HCEC 1CT (cell line): ENCODE measurements at regions not wholly inside any gene's neighbourhood (a gene's known extent, or its start where the extent isn't known, plus 50 kb on each side); places are given as distances from the start of the nearest gene placed in this dataset.

Experiments used
- DNase-seq: peaks from one replicate; pipeline ENCODE4 v3.0.0-alpha.2; 2017

DNA sequence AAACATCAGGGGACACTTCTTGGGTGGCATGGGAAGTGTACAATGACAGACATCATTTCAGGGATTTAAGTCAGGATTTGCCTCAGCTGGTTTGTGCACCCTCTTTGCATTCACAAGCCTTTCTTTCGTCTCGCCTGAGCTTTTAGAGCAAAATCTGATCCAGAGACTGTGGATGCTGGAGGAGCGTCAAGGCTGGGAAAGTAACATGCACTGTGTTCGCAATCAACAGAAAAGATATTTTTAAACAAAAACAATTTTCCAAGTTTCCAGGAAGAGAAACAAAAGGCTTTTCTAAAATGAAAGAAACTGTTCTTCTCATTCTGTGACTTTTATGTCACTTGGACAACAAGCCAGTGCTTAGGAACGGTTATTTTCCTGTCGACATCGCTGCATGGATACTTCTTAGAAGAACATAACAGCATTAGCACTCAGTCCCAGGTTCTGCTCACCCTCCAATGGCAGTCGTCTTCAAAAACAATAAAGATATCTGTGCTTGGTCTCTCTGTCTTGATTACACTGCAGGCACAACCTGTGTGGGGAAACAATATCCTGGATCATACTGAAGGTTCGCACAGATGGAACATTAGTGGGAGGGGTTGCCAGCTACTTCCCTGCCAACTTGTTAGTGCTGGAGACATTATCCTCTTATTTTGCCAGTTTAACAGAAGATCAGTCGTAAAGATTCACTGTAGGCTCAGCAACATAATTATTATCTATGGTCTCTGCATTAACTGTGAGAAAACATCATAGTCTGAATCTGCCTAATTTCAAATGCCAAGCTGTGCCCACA is 403.3 kb upstream of the ATP2B1 start:
- no peak for DNase-seq

DNA sequence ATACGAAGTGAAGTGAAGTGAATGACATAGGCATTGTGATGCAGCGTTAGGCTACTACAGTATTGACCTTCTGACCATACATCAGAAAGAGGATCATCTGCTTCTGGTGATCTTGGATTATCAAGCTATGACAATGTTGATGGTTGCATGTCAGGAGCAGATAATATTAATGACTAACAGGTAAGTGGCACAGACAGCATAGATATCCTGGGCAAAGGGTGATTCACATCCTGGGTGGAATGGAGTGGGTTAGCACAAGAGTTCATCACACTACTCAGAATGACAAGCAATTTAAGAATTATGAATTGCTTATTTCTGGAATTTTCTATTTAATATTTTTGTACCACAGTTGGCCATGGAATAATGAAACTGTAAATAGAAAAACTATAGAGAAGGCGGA is 397.9 kb upstream of the ATP2B1 start:
- DNase-seq, result no peak

DNA sequence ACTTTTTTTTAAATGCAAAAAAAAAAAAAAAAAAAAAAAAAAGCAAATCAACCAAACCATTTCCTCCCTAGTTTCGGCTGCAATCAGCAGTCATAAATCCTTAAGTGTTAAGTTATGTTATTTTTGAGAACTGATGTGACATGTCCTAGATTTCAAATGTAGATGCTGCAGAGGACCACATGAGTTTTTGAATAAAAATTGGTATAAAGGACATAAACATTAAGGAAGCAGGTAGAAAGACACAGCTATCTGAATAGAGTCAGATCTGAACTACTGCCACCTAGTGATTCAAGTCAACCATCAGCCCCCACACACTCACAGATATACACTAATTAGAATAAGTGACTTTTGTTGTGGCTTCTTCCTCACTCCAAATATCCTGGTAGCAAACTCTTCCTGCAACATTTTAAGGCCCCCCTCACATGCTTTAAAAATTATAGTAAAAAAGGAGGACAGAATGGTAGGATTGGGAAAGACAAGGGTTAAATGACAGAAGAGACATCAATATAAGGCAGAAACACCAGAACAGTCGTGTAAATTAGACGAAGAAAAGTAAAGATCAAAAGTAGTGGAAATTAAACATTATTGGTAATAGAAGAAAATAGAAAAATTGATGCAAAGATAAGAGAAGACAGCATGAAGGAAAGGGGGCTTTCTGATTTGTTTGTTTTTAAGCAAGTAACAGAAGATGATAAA is 394.5 kb upstream of the ATP2B1 start:
- DNase-seq, result peak; percentile 61

DNA sequence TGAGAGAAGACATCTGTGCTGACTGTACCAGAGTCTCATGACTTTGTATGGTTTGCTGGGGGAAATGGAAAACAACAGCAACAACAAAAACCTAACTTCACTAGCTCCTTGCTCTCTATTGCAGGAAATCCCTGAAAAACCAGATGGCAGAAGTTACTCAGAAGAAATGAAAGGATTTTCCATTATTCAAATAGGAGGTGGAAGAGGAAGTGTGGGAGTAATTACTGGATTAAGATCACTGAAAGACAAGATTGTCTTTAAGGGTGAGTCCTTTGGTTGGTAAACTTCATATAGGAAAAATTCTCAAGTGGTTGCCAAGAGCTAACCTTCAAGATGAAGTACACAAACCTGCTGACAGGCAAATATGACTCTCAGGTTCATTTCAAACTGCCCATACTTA is 391.9 kb upstream of the ATP2B1 start:
- DNase-seq, result no peak

DNA sequence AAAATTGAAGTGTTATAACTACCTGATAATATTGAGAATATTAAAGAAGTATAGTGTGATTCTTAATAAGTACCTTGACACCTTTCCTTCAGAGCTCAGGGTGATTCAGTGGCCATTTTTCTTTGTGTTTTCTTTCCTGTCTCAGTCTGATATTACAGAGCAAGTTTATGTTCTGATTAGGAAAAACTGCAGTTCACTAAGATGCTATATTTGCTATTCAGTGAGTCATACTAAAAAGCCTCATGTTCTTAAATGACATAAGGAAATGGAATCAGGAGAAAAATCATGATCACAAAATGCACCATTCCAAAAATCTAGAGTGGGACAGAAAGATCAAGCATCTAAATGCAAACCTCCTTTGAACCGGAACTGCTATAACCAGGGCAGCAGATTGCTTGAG is 390.6 kb upstream of the ATP2B1 start:
- peak; percentile 70 for DNase-seq

DNA sequence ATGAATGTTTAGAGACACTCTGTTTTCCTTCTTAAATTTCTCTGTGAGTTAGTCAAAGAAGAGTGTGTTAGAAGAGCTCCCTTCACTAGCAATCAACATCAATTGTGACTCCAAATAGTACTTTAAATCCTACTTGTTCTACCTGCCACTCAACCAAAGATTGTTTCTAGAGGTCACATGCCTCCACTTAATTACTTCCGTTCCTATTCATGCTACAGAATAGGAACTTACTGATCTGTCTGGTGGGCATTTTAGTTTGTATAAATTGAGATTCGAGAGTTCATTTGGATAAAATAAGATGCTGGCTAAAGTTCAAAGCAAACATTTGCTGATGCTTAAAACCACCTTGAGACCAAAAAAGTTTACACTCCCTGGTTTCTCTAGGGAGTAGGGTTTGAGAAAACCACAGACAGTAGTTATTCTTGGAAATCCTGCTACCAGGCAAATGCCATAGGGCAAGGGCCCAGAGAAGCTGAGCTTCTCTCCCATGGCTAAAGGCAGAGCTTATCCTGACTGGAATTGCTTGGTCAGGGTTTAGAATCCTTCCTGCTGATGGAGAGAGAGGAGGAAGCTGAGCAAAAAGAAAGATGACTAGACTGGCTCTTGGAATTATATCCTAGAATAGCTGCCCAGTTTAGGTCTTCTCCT is 389.6 kb upstream of the ATP2B1 start:
- no peak for DNase-seq

DNA sequence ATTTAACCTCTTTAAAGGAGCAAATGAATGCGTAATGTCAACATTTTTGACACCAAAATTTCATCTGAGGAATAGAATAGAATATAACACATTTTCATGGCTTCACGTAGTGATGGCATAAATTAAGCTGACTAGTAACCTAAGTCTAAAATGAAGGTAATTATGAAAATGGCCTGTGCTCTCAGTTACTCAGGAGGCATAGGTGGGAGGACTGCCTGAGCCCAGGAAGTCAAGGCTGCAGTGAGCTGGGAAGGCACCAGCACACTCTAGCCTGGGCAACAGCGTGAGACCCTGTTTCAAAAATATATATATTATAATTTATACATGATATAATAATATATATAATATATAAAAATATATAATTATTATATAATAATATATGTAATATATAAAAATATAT is 383.2 kb upstream of the ATP2B1 start:
- DNase-seq, result no peak

DNA sequence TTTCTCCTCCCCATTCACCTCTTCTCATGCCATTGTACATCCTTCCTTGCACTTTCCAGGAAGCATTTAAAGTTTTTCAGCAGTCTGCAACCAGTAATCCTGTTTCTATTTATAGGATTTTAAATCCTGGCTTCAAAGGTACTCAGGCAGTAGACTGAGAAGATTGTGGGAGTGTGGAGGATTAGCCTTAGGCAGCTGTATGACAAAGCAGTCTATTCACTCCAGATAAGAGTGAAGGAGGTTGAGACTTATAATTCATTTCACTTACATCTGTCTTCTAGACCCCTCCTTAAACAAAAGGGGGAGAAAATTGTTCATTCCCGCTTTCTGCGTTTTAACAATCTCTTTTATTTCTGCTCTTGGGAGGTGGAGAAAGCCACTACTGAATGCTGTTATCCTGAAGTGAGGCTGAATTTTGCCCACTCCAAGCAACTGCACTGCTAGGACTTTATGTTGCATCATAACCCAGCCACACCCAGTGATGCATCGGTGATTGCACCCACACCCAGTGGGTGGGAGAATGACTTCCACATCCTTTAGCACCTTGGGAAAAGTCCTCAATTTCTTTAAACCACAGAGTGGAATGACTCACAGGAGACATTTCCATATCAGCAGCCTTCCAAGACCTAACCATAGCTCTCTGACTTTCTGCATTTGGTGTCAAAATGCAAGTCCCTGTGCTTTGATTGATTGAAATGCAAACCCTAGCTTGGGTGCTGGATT is 382.5 kb upstream of the ATP2B1 start:
- DNase-seq, result peak; percentile 93

DNA sequence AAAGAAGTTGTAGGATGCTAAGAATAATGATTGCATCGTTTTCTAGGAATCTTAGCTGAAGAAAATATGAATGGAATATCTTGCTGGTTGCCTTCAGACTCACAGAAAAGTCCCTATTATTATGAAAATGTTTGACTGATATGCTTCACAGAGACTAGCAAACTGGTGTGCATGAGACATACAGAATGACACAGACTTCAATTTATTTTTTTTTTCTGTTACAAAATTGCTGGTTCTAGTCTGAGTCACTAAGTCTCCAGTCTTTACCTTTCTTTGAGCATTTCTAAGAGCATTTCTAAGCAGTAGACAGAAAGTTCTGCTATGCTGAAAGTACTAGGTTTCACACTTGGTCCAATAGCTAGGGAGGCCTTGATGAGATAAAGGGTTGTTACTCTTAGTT is 377.6 kb upstream of the ATP2B1 start:
- peak; percentile 63 for DNase-seq

DNA sequence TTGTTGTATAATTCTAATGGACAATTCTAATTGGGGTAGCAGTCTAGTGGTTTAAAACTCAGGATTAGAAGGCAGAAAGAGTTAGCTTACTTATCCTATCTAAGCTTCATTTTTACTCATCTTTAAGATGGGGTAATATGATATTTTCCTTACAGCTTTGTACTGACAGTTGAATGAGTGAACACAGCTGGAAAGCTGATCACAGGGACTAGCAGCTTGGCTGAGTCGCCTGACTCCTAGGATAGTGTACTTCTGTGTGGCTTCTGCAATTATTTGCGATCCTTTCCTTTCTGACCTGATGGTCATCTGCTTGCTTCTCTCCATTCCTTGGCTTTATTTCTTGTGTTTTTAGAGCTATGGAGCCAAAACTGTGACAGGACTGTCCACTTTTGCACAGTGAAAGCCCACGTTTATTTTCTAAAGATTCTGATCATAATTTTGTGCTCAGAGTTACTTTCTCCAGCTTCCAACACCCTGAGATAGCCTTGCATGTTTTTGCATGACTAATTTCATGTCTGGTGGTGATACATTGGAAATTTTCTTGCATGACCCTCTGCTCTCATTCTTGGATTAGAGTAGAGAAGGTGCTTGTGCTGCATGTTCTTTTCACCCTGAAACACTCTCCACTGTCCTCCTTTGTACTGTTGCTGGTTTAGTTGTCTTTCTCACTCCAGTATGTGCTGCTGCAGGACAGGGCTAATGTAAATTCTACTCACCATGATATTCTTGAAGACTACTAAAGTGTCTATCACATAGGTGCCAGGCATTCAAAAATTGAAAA is 377.0 kb upstream of the ATP2B1 start:
- DNase-seq, result peak; percentile 70

DNA sequence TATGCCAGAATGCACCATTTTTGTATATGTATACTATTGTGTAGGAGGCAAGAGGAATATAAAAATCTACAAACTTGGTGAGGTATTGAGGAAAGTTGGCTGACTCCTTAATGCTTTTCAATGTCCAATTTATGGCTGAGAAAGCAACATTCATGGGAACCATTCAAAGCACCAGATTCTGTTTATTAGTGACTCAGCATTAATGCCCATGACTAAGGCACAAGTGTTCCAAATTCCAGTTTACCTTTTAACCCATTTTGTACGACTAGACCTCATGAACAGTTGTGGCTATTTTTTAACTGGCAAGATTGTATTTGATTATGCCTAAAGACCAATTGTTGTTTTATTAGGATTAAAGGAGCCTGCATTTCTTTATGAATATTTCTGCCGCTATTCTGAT is 375.4 kb upstream of the ATP2B1 start:
- no peak for DNase-seq

DNA sequence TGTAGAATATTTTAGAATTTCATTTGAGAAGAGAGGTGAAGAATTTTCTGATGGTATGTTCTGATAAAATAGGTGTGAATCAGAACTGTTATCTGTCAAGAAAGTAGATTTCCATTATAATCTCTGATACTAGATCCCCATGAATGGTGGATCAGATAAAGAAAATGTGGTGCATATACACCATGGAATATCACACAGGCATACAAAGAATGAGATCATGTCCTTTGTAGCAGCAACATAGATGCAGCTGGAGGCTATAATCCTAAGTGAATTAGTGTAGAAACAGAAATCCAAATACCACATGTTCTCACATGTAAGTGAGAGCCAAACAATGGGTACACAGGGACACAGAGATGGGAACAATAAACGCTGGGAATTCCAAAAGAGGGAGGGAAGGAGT is 372.0 kb upstream of the ATP2B1 start:
- no peak for DNase-seq

DNA sequence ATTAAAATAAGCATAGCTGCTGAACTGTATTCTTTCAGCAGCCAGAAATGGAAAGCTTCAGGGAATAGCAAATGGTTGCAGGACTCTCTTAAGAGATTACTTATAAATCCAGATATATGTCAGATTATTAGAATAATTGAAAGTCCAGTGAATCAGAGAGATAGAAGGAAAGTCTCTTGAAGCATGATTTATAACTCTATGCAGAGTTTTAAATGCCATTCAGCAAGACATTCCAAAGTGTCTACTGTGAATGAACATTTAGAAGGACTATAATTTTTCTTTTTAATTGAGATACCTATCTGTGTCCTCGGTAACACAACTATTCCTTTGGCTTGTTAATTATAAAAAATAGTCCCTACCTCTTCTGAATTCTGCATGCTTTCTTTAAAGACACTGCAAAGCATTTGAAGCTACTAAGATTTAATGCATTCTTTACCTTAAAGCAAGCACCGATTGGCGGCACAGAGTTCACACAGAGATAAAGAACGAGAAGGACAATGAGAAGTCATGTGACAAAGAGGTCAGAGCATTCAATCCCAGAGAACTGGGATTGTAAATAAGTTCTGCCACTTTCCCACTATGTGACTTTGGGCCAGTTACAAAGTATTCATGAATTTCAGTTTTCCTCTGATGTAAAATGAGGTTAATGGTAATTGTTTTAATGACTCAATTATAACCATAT is 371.0 kb upstream of the ATP2B1 start:
- no peak for DNase-seq

DNA sequence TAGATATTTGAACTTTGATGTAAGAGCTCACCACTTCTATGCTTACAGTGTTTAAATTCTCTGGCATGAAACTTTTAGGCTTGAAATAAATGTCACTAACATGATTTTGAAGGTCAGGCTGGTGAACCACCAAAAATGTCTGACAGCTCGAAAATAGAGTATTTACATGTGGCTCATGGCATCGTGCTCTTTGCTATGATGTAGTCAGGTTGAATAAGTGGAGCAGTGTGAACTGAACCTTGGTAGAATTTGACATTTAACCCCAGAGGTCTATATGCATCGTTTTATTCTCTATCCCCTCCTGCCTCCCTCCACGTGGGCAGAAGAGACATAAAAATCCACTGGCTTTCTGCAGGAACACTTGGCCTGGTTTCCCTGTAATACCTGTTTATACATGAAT is 369.7 kb upstream of the ATP2B1 start:
- DNase-seq, result no peak

DNA sequence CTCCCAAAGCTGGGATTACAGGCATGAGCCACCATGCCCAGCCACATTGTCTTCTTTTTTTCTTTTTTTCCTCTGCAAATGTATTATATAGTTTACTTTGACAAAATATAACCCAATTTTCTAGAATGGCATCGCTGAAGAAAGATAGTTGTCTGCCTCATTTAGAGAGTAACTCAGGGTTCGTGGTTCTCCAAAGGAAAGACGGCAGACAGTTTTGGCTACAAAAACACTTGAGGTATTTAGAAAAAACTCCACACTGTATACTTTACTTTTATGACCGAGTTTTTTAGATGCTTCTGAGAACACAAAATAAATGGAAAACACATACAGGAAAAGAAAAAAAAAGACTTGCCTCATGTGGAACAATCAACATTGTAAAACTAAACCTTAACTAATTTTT is 369.1 kb upstream of the ATP2B1 start:
- DNase-seq, result no peak

DNA sequence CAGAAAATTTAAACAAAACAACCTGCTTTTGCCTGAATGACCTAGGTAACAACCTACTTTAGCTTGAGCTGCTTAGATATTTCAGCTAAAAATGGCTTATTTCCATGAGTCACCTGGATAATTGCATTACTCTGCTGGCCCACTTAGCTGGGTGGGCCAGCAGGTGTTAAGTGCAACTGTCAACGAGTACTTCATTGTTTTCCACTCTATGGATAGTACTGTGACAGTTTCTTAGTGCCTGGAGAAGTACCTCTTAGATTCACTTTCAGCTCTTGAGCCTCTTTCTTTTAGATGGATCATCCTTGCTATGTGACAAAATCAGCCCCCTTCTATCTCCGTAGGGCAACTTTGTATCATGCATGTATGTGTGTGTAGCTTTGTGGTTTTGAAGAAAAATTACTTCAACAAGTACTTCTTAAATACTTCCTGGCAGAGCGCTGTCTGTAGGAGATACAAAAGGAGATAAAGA is 368.2 kb upstream of the ATP2B1 start:
- no peak for DNase-seq

DNA sequence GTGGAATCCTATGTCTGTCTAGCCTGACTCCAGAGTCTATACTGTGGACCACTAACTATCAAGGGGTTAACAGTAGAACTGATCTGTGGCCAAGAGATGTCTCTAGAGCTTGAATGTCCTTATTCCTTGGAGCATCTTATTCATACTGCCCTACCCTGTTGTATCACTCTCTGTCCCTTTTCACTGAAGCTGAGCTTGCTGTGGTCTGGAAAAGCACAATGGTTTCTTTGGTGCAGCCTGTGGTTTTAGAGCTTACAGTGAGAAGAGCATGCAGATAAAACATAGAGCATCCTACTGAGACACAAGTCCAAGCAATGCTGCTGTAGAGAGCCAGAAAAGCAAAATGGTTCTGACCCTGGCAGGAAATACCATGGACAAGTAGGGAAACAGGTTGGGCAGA is 367.0 kb upstream of the ATP2B1 start:
- DNase-seq, result no peak

DNA sequence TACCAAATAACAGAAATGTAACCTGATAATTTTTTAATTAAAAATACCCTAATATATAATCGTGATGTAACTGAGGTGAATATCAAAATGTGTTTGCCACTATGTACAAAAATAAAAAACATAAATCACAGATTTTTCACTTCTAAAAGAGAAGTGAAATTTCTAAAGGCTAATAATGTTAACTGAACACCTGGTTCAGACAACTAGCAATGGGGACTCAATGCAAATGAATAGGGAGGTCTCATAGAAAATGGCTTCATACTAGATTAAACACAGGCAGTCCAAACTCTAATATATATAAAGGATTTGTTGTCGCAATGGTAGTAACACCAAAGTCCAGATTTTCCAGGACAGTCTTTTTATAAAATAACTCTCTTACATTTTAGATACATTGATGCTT is 365.4 kb upstream of the ATP2B1 start:
- no peak for DNase-seq

DNA sequence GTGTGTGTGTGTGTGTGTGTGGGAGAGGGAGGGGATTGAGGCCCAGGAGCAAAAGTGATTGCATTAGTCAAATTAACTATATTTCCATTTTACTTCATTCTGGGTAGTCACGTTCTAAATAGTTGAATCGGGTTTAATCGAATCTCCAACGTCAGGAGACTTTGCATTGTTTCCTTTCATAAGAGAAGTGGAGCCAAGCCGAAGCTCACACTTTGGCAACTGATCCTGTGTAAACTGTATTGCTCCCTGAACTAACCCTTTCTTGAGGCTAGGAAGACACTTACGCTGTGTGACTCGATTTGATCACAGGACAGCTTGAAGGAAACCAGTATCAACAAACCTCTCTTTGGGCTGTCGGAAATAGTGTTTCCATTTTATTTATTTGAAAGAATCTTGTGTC is 363.4 kb upstream of the ATP2B1 start:
- no peak for DNase-seq

DNA sequence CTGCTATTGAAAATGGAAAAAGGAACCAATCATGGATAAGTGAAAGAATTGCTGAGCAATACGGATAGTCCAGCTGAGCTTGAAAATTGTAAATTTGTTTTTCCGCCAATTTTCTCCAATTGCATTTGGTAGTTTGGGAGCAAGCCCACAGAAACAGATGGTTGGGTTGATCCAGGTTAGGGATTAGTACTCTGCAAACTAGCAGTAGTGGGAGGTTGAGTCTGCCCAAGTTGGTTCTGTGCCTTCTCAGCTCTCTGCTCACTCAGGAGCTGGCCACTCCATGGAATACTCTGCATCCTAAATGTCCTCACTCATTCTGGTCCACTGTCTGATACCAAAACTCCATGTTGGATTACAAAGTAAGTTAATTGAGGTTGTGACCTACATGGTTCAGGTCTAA is 361.1 kb upstream of the ATP2B1 start:
- no peak for DNase-seq

DNA sequence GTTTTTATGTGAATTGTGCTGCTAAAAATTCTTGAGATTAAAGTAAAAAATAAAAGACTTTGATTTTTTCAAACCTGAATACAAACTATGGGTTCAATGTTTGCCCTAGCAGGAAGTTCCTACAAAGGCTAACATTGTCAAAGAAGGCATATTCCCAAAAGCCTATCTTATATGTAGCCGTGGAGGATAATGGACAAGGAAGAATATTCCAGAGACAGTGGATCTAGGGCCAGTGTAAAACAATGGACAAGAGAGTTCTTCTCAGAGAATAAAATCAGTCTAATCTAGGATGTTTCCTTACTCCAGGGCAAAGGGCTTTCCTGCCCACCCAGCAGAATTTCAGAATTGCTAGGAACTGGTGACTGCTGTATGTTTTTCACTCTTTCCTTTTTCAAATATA is 359.2 kb upstream of the ATP2B1 start:
- DNase-seq, result no peak
